Upper lobe of right lung (tissue), 1 donor: ENCODE measurements at regions not wholly inside any gene's neighbourhood (a gene's known extent, or its start where the extent isn't known, plus 50 kb on each side); places are given as distances from the start of the nearest gene placed in this dataset.

ENCODE experiments used
- ATAC-seq: fragments of 200-7000 bp; cut with Tn5 transposase; one replicate; pipeline ENCODE4 v1.9.1; 2020; ENCODE audit warnings: mild to moderate bottlenecking, moderate library complexity
- DNase-seq: peaks from one replicate; pipeline ENCODE4 v3.0.0-alpha.2; 2020
- H3K27ac ChIP-seq: fragments of 200-600 bp; one replicate; pipeline ENCODE4 v1.8.0; 2022
- H3K27me3 ChIP-seq: fragments of 200-600 bp; one replicate; pipeline ENCODE4 v1.8.0; 2022; ENCODE audit warnings: mild to moderate bottlenecking
- H3K36me3 ChIP-seq: fragments of 200-600 bp; one replicate; pipeline ENCODE4 v1.8.0; 2022
- H3K4me1 ChIP-seq: fragments of 200-600 bp; one replicate; pipeline ENCODE4 v1.8.0; 2022
- H3K4me3 ChIP-seq: fragments of 200-600 bp; one replicate; pipeline ENCODE4 v1.8.0; 2022; ENCODE audit warnings: mild to moderate bottlenecking
- H3K9me3 ChIP-seq: fragments of 200-600 bp; one replicate; pipeline ENCODE4 v1.8.0; 2022
- intact Hi-C: fragments of 100-400 bp; cut with DNase I; formaldehyde crosslinking; loops from one replicate; pipeline ENCODE4 v1.11.0; 2022
- TF ChIP-seq, protein P1 (sequence below): fragments of 200-600 bp; IDR thresholded peaks from one replicate; pipeline ENCODE4 v1.8.0; 2022; ENCODE audit warnings: antibody characterized with exemption
- donor health status: DM: no; HTN: yes; CAD: no; lungs with severe emphysema.

DNA sequence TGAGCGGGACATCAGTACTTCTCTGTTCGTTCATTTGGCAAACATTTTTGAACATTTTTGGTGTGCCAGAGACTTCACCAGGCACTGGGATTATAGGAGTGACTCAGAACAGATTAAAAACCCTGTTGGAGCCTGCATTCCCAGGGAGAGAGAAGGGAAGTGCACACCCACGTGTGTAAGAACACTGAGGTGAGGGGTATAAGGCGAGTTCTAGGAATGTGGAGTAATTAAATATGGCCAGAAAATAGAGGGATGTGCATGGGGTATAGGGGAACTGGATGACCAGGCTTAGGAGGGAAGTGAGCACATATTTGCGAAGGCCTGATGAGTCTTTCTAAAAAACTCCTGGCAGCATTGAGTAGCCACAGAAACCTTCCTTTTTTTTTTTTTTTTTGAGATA, 401.2 kb upstream of the C2CD4B start:
- Histone ChIP-seq H3K36me3 (no peaks in the 10 kb centered on the region), H3K4me3 (no peak overlapping the region), H3K27me3 (no peaks in the 10 kb centered on the region), H3K27ac (no peak overlapping the region), H3K4me1 (peaks cover 16% of the 10 kb centered on the region), H3K9me3 (no peaks in the 10 kb centered on the region)
- TF ChIP-seq, protein P1, sequence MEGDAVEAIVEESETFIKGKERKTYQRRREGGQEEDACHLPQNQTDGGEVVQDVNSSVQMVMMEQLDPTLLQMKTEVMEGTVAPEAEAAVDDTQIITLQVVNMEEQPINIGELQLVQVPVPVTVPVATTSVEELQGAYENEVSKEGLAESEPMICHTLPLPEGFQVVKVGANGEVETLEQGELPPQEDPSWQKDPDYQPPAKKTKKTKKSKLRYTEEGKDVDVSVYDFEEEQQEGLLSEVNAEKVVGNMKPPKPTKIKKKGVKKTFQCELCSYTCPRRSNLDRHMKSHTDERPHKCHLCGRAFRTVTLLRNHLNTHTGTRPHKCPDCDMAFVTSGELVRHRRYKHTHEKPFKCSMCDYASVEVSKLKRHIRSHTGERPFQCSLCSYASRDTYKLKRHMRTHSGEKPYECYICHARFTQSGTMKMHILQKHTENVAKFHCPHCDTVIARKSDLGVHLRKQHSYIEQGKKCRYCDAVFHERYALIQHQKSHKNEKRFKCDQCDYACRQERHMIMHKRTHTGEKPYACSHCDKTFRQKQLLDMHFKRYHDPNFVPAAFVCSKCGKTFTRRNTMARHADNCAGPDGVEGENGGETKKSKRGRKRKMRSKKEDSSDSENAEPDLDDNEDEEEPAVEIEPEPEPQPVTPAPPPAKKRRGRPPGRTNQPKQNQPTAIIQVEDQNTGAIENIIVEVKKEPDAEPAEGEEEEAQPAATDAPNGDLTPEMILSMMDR: no peak
- no peak for ATAC-seq
- intact Hi-C loops: no loop called here
- DNase-seq: no peak

DNA sequence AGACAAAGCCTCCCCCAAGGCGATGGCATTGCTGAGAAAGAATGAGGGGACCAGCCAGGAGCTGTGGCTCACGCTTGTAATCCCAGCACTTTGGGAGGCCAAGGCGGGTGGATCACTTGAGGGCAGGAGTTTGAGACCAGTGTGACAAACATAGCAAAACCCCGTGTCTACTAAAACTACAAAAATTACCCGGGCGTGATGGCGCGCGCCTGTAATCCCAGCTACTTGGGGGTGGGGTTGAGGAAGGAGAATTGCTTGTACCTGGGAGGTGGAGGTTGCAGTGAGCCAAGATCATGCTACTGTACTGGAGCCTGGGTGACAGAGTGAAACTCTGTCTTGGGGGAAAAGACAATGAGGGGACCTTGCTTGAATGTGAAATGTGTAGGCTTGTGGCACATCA, 402.4 kb upstream of the C2CD4B start:
- Histone ChIP-seq H3K36me3 (no peaks in the 10 kb centered on the region), H3K27me3 (no peaks in the 10 kb centered on the region), H3K27ac (no peak overlapping the region), H3K4me1 (peaks cover 14% of the 10 kb centered on the region), H3K4me3 (no peak overlapping the region), H3K9me3 (no peaks in the 10 kb centered on the region)
- no peak for DNase-seq
- TF ChIP-seq, protein P1: no peak
- intact Hi-C loops: no loop called here
- ATAC-seq: no peak

DNA sequence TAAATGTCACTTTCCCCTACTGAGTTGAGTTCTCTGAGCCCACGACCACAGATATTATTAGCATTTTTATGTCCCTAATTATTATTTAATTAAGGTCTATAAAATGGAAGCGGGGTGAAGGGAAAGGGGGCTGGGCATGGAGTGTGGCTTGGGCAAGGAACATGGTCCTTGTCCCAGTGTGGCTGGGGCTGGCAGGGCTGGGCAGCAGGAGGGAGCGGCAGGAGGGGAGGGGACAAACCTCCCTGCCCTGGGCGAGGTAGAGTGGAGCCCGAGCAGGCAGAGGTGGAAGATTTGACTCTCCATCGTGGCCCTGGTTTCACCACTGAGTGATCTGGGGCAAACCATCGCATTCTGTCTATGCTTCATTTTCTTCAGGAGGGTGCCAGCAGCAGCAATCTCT, 402.9 kb upstream of the C2CD4B start:
- DNase-seq (no peak), ATAC-seq (no peak)
- no peaks in the 10 kb centered on the region for H3K36me3 ChIP-seq
- H3K4me3 ChIP-seq: no peak overlapping the region
- H3K27ac ChIP-seq: no peak overlapping the region
- no peaks in the 10 kb centered on the region for H3K27me3 ChIP-seq
- TF ChIP-seq, protein P1: no peak
- peaks cover 14% of the 10 kb centered on the region for H3K4me1 ChIP-seq
- intact Hi-C loops: no loop called here
- H3K9me3 ChIP-seq: no peaks in the 10 kb centered on the region

DNA sequence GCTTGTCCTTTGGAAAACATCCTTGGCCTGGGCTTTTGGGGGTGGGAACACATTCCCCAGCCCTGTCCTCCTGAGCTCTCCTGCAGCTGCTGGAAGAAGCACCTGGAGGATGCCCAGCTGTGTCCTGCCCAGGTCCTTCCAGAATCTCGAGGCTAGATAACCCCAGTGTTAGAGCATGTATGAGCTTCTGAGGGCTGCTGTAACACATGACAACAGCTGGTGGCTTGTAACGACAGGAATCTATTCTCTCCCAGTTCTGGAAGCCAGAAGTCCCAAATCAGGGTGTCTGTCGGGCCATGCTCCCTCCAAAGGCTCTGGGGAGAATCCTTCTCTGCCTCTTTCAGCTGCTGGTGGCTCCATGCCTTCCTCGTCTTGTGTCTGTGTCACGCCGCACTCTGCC, 403.6 kb upstream of the C2CD4B start:
- ATAC-seq: no peak
- TF ChIP-seq, protein P1: no peak
- no peaks in the 10 kb centered on the region for H3K9me3 ChIP-seq
- DNase-seq: no peak
- intact Hi-C loops: no loop called here
- no peaks in the 10 kb centered on the region for H3K36me3 ChIP-seq
- H3K27me3 ChIP-seq: no peaks in the 10 kb centered on the region
- no peak overlapping the region for H3K4me3 ChIP-seq
- H3K27ac ChIP-seq: no peak overlapping the region
- peaks cover 14% of the 10 kb centered on the region for H3K4me1 ChIP-seq

DNA sequence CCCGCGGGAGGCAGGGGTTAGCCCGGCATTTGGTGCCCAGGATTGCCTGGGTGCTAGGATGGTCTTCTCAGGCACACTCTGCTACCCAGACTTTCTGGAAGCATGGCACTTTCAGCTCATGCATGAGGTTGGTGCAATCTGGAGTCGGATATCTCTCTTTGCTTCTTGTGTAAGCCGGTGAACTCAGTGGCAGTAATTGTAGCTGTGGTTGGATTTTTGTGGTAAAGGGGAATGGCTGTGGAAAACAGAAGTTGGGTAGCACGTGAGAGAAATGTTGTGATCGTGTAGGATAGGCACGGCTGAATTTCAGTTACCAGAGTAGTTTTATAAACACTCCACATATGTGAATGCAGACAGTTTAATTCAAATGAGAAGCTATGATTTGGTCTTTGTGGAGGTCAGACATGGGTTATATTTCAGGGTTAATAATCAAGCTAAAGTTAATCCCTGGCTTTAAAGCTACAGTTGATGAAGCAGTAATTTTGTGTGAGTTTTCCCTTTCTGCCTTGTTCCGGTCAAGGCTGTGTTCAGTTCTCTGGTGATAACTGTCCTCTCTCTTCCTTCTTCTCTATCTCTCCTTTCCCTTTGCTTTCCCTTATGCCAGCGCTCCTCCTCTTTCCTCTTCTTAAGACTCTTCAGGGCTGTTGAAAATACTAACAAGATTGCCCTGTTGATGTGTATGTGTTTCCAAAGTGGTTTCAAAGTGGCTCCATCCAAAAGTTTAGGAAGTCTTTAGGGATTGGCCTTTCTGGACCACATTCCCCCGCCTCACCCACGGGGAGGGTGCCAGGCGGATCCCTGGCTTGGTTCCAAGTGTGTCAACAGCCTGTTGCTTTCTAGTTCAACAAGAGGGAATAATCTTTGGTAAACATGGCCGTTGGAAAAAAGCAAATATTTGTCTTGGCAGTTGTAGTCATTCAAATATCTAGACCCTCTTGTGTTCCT, 404.6 kb upstream of the C2CD4B start:
- Histone ChIP-seq H3K27ac (no peak overlapping the region), H3K4me3 (no peak overlapping the region), H3K9me3 (no peaks in the 10 kb centered on the region), H3K4me1 (peaks cover 14% of the 10 kb centered on the region), H3K36me3 (no peaks in the 10 kb centered on the region), H3K27me3 (no peaks in the 10 kb centered on the region)
- TF ChIP-seq, protein P1: no peak
- intact Hi-C loops: no loop called here
- DNase-seq (peak; percentile 83), ATAC-seq (peak; percentile 65)
